LoVo (cell line): ENCODE measurements at regions not wholly inside any gene's neighbourhood (a gene's known extent, or its start where the extent isn't known, plus 50 kb on each side); places are given as distances from the start of the nearest gene placed in this dataset.

Source experiments
- DNase-seq: peaks from one replicate; pipeline ENCODE4 v3.0.0-alpha.2; 2016; ENCODE audit warnings: low spot score

- DNase-seq = no peak
These were observed 470.8 kb upstream of the SLIT2 start for GRCh38 chr4:19780871-19781270.

GRCh38 chr4:19776929-19777328 lies 474.8 kb upstream of the SLIT2 start:
- no peak for DNase-seq

- no peak for DNase-seq
These were observed 475.7 kb upstream of the SLIT2 start for GRCh38 chr4:19776021-19776459.

GRCh38 chr4:19774690-19775256 lies 476.9 kb upstream of the SLIT2 start:
- DNase-seq = no peak

- no peak for DNase-seq
These were observed 479.1 kb upstream of the SLIT2 start for GRCh38 chr4:19772581-19772980.

- DNase-seq = no peak
These were observed 495.0 kb upstream of the SLIT2 start for GRCh38 chr4:19756661-19757060.

- no peak for DNase-seq
These were observed 499.1 kb upstream of the SLIT2 start for GRCh38 chr4:19752599-19752998.

GRCh38 chr4:19748519-19749479 lies 502.9 kb upstream of the SLIT2 start:
- no peak for DNase-seq

GRCh38 chr4:19746377-19746776 lies 505.3 kb upstream of the SLIT2 start:
- DNase-seq = no peak

GRCh38 chr4:19743115-19743638 lies 508.5 kb upstream of the SLIT2 start:
- no peak for DNase-seq

GRCh38 chr4:19739101-19739651 lies 512.5 kb upstream of the SLIT2 start:
- DNase-seq = peak; percentile 31

- DNase-seq = no peak
These were observed 514.5 kb upstream of the SLIT2 start for GRCh38 chr4:19736968-19737756.

- no peak for DNase-seq
These were observed 516.7 kb upstream of the SLIT2 start for GRCh38 chr4:19735012-19735411.

- DNase-seq = no peak
These were observed 521.6 kb upstream of the SLIT2 start for GRCh38 chr4:19729886-19730651.

GRCh38 chr4:19728773-19729172 lies 522.9 kb upstream of the SLIT2 start:
- DNase-seq = no peak

- DNase-seq = no peak
These were observed 524.6 kb upstream of the SLIT2 start for GRCh38 chr4:19727141-19727540.

GRCh38 chr4:19725130-19725529 lies 526.6 kb upstream of the SLIT2 start:
- DNase-seq = no peak

- DNase-seq = no peak
These were observed 529.3 kb upstream of the SLIT2 start for GRCh38 chr4:19722404-19722803.

GRCh38 chr4:19721587-19721986 lies 530.1 kb upstream of the SLIT2 start:
- DNase-seq = no peak

- DNase-seq = no peak
These were observed 531.1 kb upstream of the SLIT2 start for GRCh38 chr4:19720610-19721009.

- DNase-seq = no peak
These were observed 531.5 kb upstream of the SLIT2 start for GRCh38 chr4:19720190-19720589.
